Keratinocyte (primary cell): ENCODE measurements at regions not wholly inside any gene's neighbourhood (a gene's known extent, or its start where the extent isn't known, plus 50 kb on each side); places are given as distances from the start of the nearest gene placed in this dataset.
"Not testable (repeated sequence)": the region's sequence is repeated elsewhere in the genome, so short reads cannot be mapped to it uniquely, and the experiment has no call there.

ENCODE experiments used
- CTCF ChIP-seq, 3 experiments: IDR thresholded peaks in 1 of 3; conservative IDR thresholded peaks in 1 of 3; optimal IDR thresholded peaks in 1 of 3; 2 replicates in 2 of 3; 3 replicates in 1 of 3; pipeline versions ENCODE3 to v1.5.1; 2011; ENCODE audit warnings: low read length in 3 of 3, mild to moderate bottlenecking in 3 of 3, moderate library complexity in 2 of 3, control low read depth in 1 of 3, inconsistent platforms in 1 of 3; ENCODE audit not compliant: insufficient read depth in 2 of 3; ENCODE audit errors: extremely low read depth in 1 of 3
- EZH2 ChIP-seq: IDR thresholded peaks from one replicate; pipeline ENCODE4 v1.6.1; 2012; ENCODE audit warnings: inconsistent platforms, mild to moderate bottlenecking, low read length, moderate library complexity

- not testable (repeated sequence) for TF ChIP-seq CTCF (optimal IDR thresholded peaks at IDR 0.05 in 1 of 3, IDR thresholded peaks at IDR 0.05 in 1 of 3, conservative IDR thresholded peaks at IDR 0.05 in 1 of 3; ENCODE audit: extremely low read depth in 1 of 3, insufficient read depth in 2 of 3, low read length in 3 of 3); EZH2
Measured at GRCh38 chr21:10432456-10432855, 88.9 kb upstream of the TPTE start.
